ENCODE measurements at regions not wholly inside any gene's neighbourhood (a gene's known extent, or its start where the extent isn't known, plus 50 kb on each side); places are given as distances from the start of the nearest gene placed in this dataset.
A peak's percentile ranks its signal among the peaks of the same experiment; 100 is the strongest.

GRCh38 chr1:118322331-118322730 is 137.3 kb upstream of the SPAG17 start:
- no peak overlapping the region for H2AFZ ChIP-seq (ENCODE audit: low read length)
- H3F3A ChIP-seq (ENCODE audit: insufficient read depth, low read length), result no peaks in the 10 kb centered on the region
- no peaks in the 10 kb centered on the region for H3K27me3 ChIP-seq (ENCODE audit: insufficient read depth, low read length)
- no peaks in the 10 kb centered on the region for H3K36me3 ChIP-seq (ENCODE audit: insufficient read depth, low read length)
- H3K9ac ChIP-seq (ENCODE audit: low read length), result no peak overlapping the region
- H3K79me2 ChIP-seq (ENCODE audit: insufficient read depth, low read length), result no peaks in the 10 kb centered on the region
- H3K4me2 ChIP-seq (ENCODE audit: low read length), result no peak overlapping the region; the same call in 1 of the 2 replicates
- peaks cover 13% of the 10 kb centered on the region for H3K4me1 ChIP-seq (ENCODE audit: insufficient read depth, low read length, severe bottlenecking)
- H3K27ac ChIP-seq (ENCODE audit: low read depth, low read length, poor library complexity, severe bottlenecking), result no peak overlapping the region
- H3K4me3 ChIP-seq (ENCODE audit: low read depth, low read length, poor library complexity, severe bottlenecking), result no peak overlapping the region
- H4K20me1 ChIP-seq (ENCODE audit: insufficient read depth, low read length), result no peaks in the 10 kb centered on the region
- no peaks in the 10 kb centered on the region for H3K9me3 ChIP-seq (ENCODE audit: low read length)
- TF ChIP-seq EZH2 (IDR thresholded peaks at IDR 0.05; ENCODE audit: borderline replicate concordance, low read length), result no peak
- TF ChIP-seq, protein P1, sequence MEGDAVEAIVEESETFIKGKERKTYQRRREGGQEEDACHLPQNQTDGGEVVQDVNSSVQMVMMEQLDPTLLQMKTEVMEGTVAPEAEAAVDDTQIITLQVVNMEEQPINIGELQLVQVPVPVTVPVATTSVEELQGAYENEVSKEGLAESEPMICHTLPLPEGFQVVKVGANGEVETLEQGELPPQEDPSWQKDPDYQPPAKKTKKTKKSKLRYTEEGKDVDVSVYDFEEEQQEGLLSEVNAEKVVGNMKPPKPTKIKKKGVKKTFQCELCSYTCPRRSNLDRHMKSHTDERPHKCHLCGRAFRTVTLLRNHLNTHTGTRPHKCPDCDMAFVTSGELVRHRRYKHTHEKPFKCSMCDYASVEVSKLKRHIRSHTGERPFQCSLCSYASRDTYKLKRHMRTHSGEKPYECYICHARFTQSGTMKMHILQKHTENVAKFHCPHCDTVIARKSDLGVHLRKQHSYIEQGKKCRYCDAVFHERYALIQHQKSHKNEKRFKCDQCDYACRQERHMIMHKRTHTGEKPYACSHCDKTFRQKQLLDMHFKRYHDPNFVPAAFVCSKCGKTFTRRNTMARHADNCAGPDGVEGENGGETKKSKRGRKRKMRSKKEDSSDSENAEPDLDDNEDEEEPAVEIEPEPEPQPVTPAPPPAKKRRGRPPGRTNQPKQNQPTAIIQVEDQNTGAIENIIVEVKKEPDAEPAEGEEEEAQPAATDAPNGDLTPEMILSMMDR (IDR thresholded peaks at IDR 0.05; ENCODE audit: low read length), result no peak
- no peaks in the 10 kb centered on the region for H3K9me2 ChIP-seq (ENCODE audit: low read depth, low read length)

DNA sequence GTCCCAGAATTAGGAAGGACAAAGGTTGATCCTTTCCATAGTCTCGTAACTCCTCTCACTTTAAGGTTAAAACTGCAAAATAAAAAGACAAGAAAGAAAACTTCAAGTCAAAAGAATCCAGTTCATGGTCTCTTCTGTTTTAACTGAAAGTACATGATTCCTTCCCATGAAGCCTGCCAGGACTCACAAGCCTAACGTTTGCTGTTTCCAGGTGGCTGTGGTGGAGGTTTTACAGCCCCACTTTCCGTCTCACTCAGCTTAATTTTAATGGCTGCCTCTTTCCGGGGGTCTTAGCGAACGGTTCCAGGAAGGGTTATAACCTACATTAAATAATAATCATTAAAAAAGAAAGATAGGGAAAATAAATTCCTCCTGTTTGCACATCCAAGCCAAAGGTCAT is 136.8 kb upstream of the SPAG17 start:
- no peaks in the 10 kb centered on the region for H4K20me1 ChIP-seq (ENCODE audit: insufficient read depth, low read length)
- H3K9me3 ChIP-seq (ENCODE audit: low read length), result no peaks in the 10 kb centered on the region
- no peaks in the 10 kb centered on the region for H3K79me2 ChIP-seq (ENCODE audit: insufficient read depth, low read length)
- TF ChIP-seq, protein P1 (IDR thresholded peaks at IDR 0.05; ENCODE audit: low read length), result no peak
- TF ChIP-seq EZH2 (IDR thresholded peaks at IDR 0.05; ENCODE audit: borderline replicate concordance, low read length), result no peak
- H3K4me3 ChIP-seq (ENCODE audit: low read depth, low read length, poor library complexity, severe bottlenecking), result no peak overlapping the region
- H3K9me2 ChIP-seq (ENCODE audit: low read depth, low read length), result no peaks in the 10 kb centered on the region
- no peaks in the 10 kb centered on the region for H3F3A ChIP-seq (ENCODE audit: insufficient read depth, low read length)
- H2AFZ ChIP-seq (ENCODE audit: low read length), result peak overlapping the region; percentile 86
- H3K4me2 ChIP-seq (ENCODE audit: low read length), result no peak overlapping the region
- no peaks in the 10 kb centered on the region for H3K27me3 ChIP-seq (ENCODE audit: insufficient read depth, low read length)
- H3K36me3 ChIP-seq (ENCODE audit: insufficient read depth, low read length), result no peaks in the 10 kb centered on the region
- no peak overlapping the region for H3K9ac ChIP-seq (ENCODE audit: low read length)
- H3K4me1 ChIP-seq (ENCODE audit: insufficient read depth, low read length, severe bottlenecking), result peaks cover 13% of the 10 kb centered on the region
- H3K27ac ChIP-seq (ENCODE audit: low read depth, low read length, poor library complexity, severe bottlenecking), result no peak overlapping the region

DNA sequence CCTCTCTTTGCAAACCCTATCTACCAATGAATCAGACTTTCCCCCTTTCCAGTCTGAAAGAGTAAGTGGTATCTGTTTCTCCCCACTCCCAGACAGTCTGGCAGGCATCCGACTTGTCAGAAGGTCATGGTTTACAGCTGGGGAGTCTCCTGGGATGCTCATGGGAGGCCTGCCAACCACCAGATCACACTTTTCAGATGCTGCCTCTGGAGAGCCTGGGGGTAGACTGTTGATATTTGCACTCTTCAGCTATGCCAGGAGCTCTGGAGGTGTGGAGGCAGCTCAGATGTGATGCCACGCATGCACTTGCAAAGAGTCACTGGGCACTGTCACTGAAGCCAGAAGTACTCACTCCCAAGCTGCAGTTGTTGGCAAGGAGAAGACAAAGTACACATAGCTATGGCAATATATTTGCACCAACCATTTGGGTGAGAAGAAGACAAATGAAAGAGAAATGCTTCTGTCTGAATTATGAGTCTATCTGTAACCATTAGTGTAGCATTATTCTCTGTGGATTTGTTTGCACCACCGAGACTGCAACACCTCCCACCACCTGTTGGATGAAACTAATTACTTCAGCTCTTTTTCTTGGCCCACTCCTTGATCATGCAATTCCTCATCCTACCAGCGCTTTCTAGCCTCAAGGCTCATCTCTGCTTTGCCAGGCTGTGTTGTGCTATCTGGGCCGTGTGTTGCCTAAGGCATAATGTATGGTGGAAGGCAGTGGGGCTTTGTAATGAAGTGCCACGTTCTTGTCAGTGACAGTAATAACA is 133.0 kb upstream of the SPAG17 start:
- Histone ChIP-seq H2AFZ (ENCODE audit: low read length) (no peak overlapping the region), H3K27ac (ENCODE audit: low read depth, low read length, poor library complexity, severe bottlenecking) (no peak overlapping the region), H3K4me1 (ENCODE audit: insufficient read depth, low read length, severe bottlenecking) (peaks cover 13% of the 10 kb centered on the region), H3K27me3 (ENCODE audit: insufficient read depth, low read length) (no peaks in the 10 kb centered on the region), H3K9ac (ENCODE audit: low read length) (no peak overlapping the region), H3K4me3 (ENCODE audit: low read depth, low read length, poor library complexity, severe bottlenecking) (no peak overlapping the region), H3K36me3 (ENCODE audit: insufficient read depth, low read length) (no peaks in the 10 kb centered on the region), H3K9me2 (ENCODE audit: low read depth, low read length) (no peaks in the 10 kb centered on the region), H3F3A (ENCODE audit: insufficient read depth, low read length) (no peaks in the 10 kb centered on the region), H3K4me2 (ENCODE audit: low read length) (no peak overlapping the region), H3K79me2 (ENCODE audit: insufficient read depth, low read length) (no peaks in the 10 kb centered on the region), H4K20me1 (ENCODE audit: insufficient read depth, low read length) (no peaks in the 10 kb centered on the region), H3K9me3 (ENCODE audit: low read length) (no peaks in the 10 kb centered on the region)
- TF ChIP-seq, protein P1 (IDR thresholded peaks at IDR 0.05; ENCODE audit: low read length), result no peak
- TF ChIP-seq EZH2 (IDR thresholded peaks at IDR 0.05; ENCODE audit: borderline replicate concordance, low read length), result no peak
